Mammary epithelial cell (primary cell): ENCODE measurements at regions not wholly inside any gene's neighbourhood (a gene's known extent, or its start where the extent isn't known, plus 50 kb on each side); places are given as distances from the start of the nearest gene placed in this dataset.
"Not testable (repeated sequence)": the region's sequence is repeated elsewhere in the genome, so short reads cannot be mapped to it uniquely, and the experiment has no call there.

Source experiments
- CTCF ChIP-seq, 2 donors: IDR thresholded peaks in 1 of 2; conservative IDR thresholded peaks in 1 of 2; 2 replicates each; pipeline ENCODE4 v1.5.1; 2011 to 2012; ENCODE audit warnings: inconsistent platforms in 2 of 2, low read length in 2 of 2, mild to moderate bottlenecking in 2 of 2, control low read depth in 1 of 2, low read depth in 1 of 2; ENCODE audit not compliant: insufficient read depth in 1 of 2; ENCODE audit errors: extremely low read depth in 1 of 2
- EZH2 ChIP-seq: IDR thresholded peaks from 2 replicates; pipeline ENCODE4 v1.6.1; 2012; ENCODE audit warnings: low read length, inconsistent platforms, borderline replicate concordance

- not testable (repeated sequence) for TF ChIP-seq CTCF (conservative IDR thresholded peaks at IDR 0.05 in 1 of 2, IDR thresholded peaks at IDR 0.05 in 1 of 2; ENCODE audit: extremely low read depth in 1 of 2, insufficient read depth in 1 of 2, low read depth in 1 of 2, low read length in 2 of 2); EZH2
These were observed 322.5 kb upstream of the ARPP21 start for GRCh38 chr3:35316841-35317240.
